ENCODE measurements at regions not wholly inside any gene's neighbourhood (a gene's known extent, or its start where the extent isn't known, plus 50 kb on each side); places are given as distances from the start of the nearest gene placed in this dataset.

DNA sequence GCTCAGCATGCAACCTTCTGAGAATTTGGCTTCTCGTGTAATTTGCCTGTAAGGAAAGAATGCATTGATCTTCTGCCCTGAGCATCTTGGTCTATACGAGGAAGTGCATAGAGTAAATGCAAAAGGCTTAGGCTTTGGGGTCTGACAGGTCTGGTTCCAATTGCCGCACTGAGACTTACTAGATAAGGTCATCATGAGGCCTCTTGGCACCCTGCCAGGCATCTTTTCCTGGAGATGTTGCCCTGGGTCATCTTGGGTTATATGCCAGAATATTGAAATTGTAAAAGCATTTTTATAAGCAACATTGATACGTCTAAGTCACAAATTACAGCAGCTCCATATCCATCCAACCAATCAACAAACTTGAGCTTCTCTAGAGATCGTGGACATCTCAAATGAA lies 108.8 kb upstream of the WARS2 start:
- DNase-seq = no peak
- H3K23ac ChIP-seq (ENCODE audit: low read length in 2 of 2) = no peak overlapping the region
- H2BK15ac ChIP-seq (ENCODE audit: low read depth, poor library complexity, severe bottlenecking) = no peak overlapping the region
- no peaks in the 10 kb centered on the region for H3K36me3 ChIP-seq (ENCODE audit: control insufficient read depth in 1 of 2, insufficient read depth in 2 of 2, low read depth in 1 of 2, low read length in 2 of 2)
- H4K91ac ChIP-seq (ENCODE audit: low read length) = no peak overlapping the region
- no peaks in the 10 kb centered on the region for H3K4me1 ChIP-seq (ENCODE audit: control insufficient read depth, insufficient read depth, low read depth, low read length)
- no peak overlapping the region for H3K18ac ChIP-seq (ENCODE audit: low read depth in 1 of 2, low read length in 2 of 2)
- no peak overlapping the region for H2BK120ac ChIP-seq (ENCODE audit: low read depth, low read length)
- no peak overlapping the region for H2BK5ac ChIP-seq (ENCODE audit: low read depth, low read length, poor library complexity, severe bottlenecking)
- no peaks in the 10 kb centered on the region for H3K79me1 ChIP-seq (replicated peaks; ENCODE audit: low read length, poor library complexity, severe bottlenecking)
- H4K8ac ChIP-seq (ENCODE audit: low read length) = no peak overlapping the region
- no peak overlapping the region for H3K4ac ChIP-seq (ENCODE audit: low read depth in 1 of 2, low read length in 2 of 2)
- no peak overlapping the region for H3K9ac ChIP-seq (ENCODE audit: low read length)
- H2AK5ac ChIP-seq (ENCODE audit: low read length, severe bottlenecking) = no peak overlapping the region
- H2BK12ac ChIP-seq (ENCODE audit: low read length in 2 of 2) = no peak overlapping the region
- H3K4me3 ChIP-seq (ENCODE audit: insufficient read depth in 1 of 2, low read depth in 1 of 2, low read length in 2 of 2) = no peak overlapping the region
- H2AFZ ChIP-seq (ENCODE audit: low read depth, low read length) = no peak overlapping the region
- no peak overlapping the region for H3K27ac ChIP-seq (ENCODE audit: low read length, poor library complexity, severe bottlenecking)
- H3K4me2 ChIP-seq (ENCODE audit: low read length, poor library complexity, severe bottlenecking) = no peak overlapping the region
- WGBS = 89% methylated on average over 5 of the region's 5 CpGs
- H3K14ac ChIP-seq (ENCODE audit: low read length in 2 of 2) = no peak overlapping the region
- no peaks in the 10 kb centered on the region for H3K27me3 ChIP-seq (ENCODE audit: control insufficient read depth in 1 of 2, insufficient read depth in 1 of 2, low read length in 2 of 2)
- no peaks in the 10 kb centered on the region for H3K9me3 ChIP-seq (ENCODE audit: control insufficient read depth, low read length)

DNA sequence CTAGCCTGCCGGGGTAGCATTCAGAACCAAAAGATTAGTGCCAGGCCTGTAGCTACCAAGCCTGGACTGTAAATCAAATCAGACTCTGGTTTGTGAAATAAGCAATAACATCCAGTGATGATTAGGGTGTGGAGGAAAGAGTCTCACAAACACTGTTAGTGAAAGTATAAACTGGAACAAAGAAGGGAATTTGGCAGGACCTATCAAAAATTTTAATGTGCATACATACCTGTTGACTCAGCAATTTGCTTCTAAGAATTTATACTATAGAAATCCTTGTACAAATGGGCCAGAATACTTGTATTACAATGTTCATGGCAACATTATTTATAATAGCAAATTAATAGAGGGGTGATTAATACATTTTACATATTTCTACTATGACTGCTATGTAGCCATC lies 109.8 kb upstream of the WARS2 start:
- Histone ChIP-seq H3K14ac (ENCODE audit: low read length in 2 of 2) (no peak overlapping the region), H3K23ac (ENCODE audit: low read length in 2 of 2) (no peak overlapping the region), H3K4me3 (ENCODE audit: insufficient read depth in 1 of 2, low read depth in 1 of 2, low read length in 2 of 2) (no peak overlapping the region), H4K91ac (ENCODE audit: low read length) (no peak overlapping the region), H2BK120ac (ENCODE audit: low read depth, low read length) (no peak overlapping the region), H3K27ac (ENCODE audit: low read length, poor library complexity, severe bottlenecking) (no peak overlapping the region), H3K79me1 (replicated peaks; ENCODE audit: low read length, poor library complexity, severe bottlenecking) (no peaks in the 10 kb centered on the region), H2BK5ac (ENCODE audit: low read depth, low read length, poor library complexity, severe bottlenecking) (no peak overlapping the region), H3K36me3 (ENCODE audit: control insufficient read depth in 1 of 2, insufficient read depth in 2 of 2, low read depth in 1 of 2, low read length in 2 of 2) (no peaks in the 10 kb centered on the region), H3K18ac (ENCODE audit: low read depth in 1 of 2, low read length in 2 of 2) (no peak overlapping the region), H3K9me3 (ENCODE audit: control insufficient read depth, low read length) (no peaks in the 10 kb centered on the region), H2BK12ac (ENCODE audit: low read length in 2 of 2) (no peak overlapping the region), H3K4ac (ENCODE audit: low read depth in 1 of 2, low read length in 2 of 2) (no peak overlapping the region), H2BK15ac (ENCODE audit: low read depth, poor library complexity, severe bottlenecking) (no peak overlapping the region), H3K4me1 (ENCODE audit: control insufficient read depth, insufficient read depth, low read depth, low read length) (no peaks in the 10 kb centered on the region), H2AFZ (ENCODE audit: low read depth, low read length) (no peak overlapping the region), H2AK5ac (ENCODE audit: low read length, severe bottlenecking) (no peak overlapping the region), H3K27me3 (ENCODE audit: control insufficient read depth in 1 of 2, insufficient read depth in 1 of 2, low read length in 2 of 2) (no peaks in the 10 kb centered on the region), H4K8ac (ENCODE audit: low read length) (no peak overlapping the region), H3K4me2 (ENCODE audit: low read length, poor library complexity, severe bottlenecking) (no peak overlapping the region), H3K9ac (ENCODE audit: low read length) (no peak overlapping the region)
- 100% methylated on average over 1 of the region's 1 CpG for WGBS
- no peak for DNase-seq

DNA sequence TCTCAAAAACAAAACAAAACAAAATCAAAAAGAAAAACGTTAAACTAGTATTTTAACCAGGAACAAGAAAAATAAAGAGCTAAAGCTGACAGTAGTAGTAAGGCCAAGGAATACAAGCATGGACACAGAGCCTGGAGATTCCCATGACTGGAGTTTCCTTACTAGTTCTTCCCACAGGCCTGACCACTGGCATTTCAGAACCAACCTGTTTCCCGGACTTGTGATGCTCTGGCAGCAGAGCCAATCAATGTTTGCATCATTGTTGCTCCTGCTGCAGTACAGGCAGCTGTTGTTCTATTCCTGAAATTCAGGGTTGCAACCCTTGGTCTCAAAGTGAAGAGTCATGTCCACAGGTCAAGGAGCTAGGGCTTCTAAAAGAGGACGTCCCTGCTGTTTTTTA lies 111.3 kb upstream of the WARS2 start:
- Histone ChIP-seq H2BK12ac (ENCODE audit: low read length in 2 of 2) (no peak overlapping the region), H3K23ac (ENCODE audit: low read length in 2 of 2) (no peak overlapping the region), H2BK15ac (ENCODE audit: low read depth, poor library complexity, severe bottlenecking) (no peak overlapping the region), H2BK120ac (ENCODE audit: low read depth, low read length) (no peak overlapping the region), H3K4me3 (ENCODE audit: insufficient read depth in 1 of 2, low read depth in 1 of 2, low read length in 2 of 2) (no peak overlapping the region), H3K9me3 (ENCODE audit: control insufficient read depth, low read length) (no peaks in the 10 kb centered on the region), H3K9ac (ENCODE audit: low read length) (no peak overlapping the region), H3K4me1 (ENCODE audit: control insufficient read depth, insufficient read depth, low read depth, low read length) (no peaks in the 10 kb centered on the region), H3K4me2 (ENCODE audit: low read length, poor library complexity, severe bottlenecking) (peak overlapping the region; percentile 16), H3K18ac (ENCODE audit: low read depth in 1 of 2, low read length in 2 of 2) (no peak overlapping the region), H3K27ac (ENCODE audit: low read length, poor library complexity, severe bottlenecking) (no peak overlapping the region), H2BK5ac (ENCODE audit: low read depth, low read length, poor library complexity, severe bottlenecking) (no peak overlapping the region), H2AFZ (ENCODE audit: low read depth, low read length) (no peak overlapping the region), H3K79me1 (replicated peaks; ENCODE audit: low read length, poor library complexity, severe bottlenecking) (no peaks in the 10 kb centered on the region), H2AK5ac (ENCODE audit: low read length, severe bottlenecking) (no peak overlapping the region), H3K36me3 (ENCODE audit: control insufficient read depth in 1 of 2, insufficient read depth in 2 of 2, low read depth in 1 of 2, low read length in 2 of 2) (no peaks in the 10 kb centered on the region), H3K27me3 (ENCODE audit: control insufficient read depth in 1 of 2, insufficient read depth in 1 of 2, low read length in 2 of 2) (no peaks in the 10 kb centered on the region), H3K14ac (ENCODE audit: low read length in 2 of 2) (no peak overlapping the region), H4K91ac (ENCODE audit: low read length) (no peak overlapping the region), H4K8ac (ENCODE audit: low read length) (no peak overlapping the region), H3K4ac (ENCODE audit: low read depth in 1 of 2, low read length in 2 of 2) (no peak overlapping the region)
- DNase-seq = no peak
- 95% methylated on average over 3 of the region's 3 CpGs for WGBS

DNA sequence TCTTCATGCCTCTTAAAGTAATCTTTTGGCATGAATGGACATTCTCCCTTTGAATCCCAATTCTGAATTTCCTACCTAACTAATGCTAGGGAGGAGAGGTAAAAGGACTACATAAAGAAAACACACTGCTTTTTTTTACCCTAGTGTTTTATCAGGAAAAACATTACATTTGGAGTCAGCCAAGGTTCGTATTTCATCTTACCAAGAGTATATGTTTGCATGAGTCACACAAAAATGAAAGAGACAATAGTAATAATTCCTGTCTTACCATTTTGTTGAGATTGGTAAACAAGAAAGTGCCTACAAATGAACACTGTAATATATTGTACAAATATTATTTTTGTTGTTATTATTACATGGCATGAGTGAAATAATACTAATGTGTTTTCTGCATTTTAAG lies 112.9 kb upstream of the WARS2 start:
- no peaks in the 10 kb centered on the region for H3K27me3 ChIP-seq (ENCODE audit: control insufficient read depth in 1 of 2, insufficient read depth in 1 of 2, low read length in 2 of 2)
- no peak overlapping the region for H3K4me2 ChIP-seq (ENCODE audit: low read length, poor library complexity, severe bottlenecking)
- WGBS = no CpG with 5 or more reads among the region's 1 CpG
- no peak overlapping the region for H3K23ac ChIP-seq (ENCODE audit: low read length in 2 of 2)
- H2AFZ ChIP-seq (ENCODE audit: low read depth, low read length) = no peak overlapping the region
- no peak overlapping the region for H3K14ac ChIP-seq (ENCODE audit: low read length in 2 of 2)
- H2BK12ac ChIP-seq (ENCODE audit: low read length in 2 of 2) = no peak overlapping the region
- no peaks in the 10 kb centered on the region for H3K9me3 ChIP-seq (ENCODE audit: control insufficient read depth, low read length)
- H4K8ac ChIP-seq (ENCODE audit: low read length) = no peak overlapping the region
- no peak overlapping the region for H4K91ac ChIP-seq (ENCODE audit: low read length)
- no peak for DNase-seq
- no peaks in the 10 kb centered on the region for H3K4me1 ChIP-seq (ENCODE audit: control insufficient read depth, insufficient read depth, low read depth, low read length)
- no peak overlapping the region for H3K9ac ChIP-seq (ENCODE audit: low read length)
- no peak overlapping the region for H2AK5ac ChIP-seq (ENCODE audit: low read length, severe bottlenecking)
- H3K36me3 ChIP-seq (ENCODE audit: control insufficient read depth in 1 of 2, insufficient read depth in 2 of 2, low read depth in 1 of 2, low read length in 2 of 2) = no peaks in the 10 kb centered on the region
- H3K4me3 ChIP-seq (ENCODE audit: insufficient read depth in 1 of 2, low read depth in 1 of 2, low read length in 2 of 2) = no peak overlapping the region
- H3K4ac ChIP-seq (ENCODE audit: low read depth in 1 of 2, low read length in 2 of 2) = no peak overlapping the region
- no peak overlapping the region for H2BK120ac ChIP-seq (ENCODE audit: low read depth, low read length)
- H2BK15ac ChIP-seq (ENCODE audit: low read depth, poor library complexity, severe bottlenecking) = no peak overlapping the region
- no peak overlapping the region for H2BK5ac ChIP-seq (ENCODE audit: low read depth, low read length, poor library complexity, severe bottlenecking)
- H3K27ac ChIP-seq (ENCODE audit: low read length, poor library complexity, severe bottlenecking) = no peak overlapping the region
- H3K79me1 ChIP-seq (replicated peaks; ENCODE audit: low read length, poor library complexity, severe bottlenecking) = no peaks in the 10 kb centered on the region
- H3K18ac ChIP-seq (ENCODE audit: low read depth in 1 of 2, low read length in 2 of 2) = no peak overlapping the region

All from mesenchymal stem cell (in vitro differentiated cells and primary cell).